Activated CD8-positive, alpha-beta memory T cell treated with anti-CD3 and anti-CD28 coated beads, Interleukin-2, amount 50 U/mL, for 48 hours (primary cell): ENCODE measurements at regions not wholly inside any gene's neighbourhood (a gene's known extent, or its start where the extent isn't known, plus 50 kb on each side); places are given as distances from the start of the nearest gene placed in this dataset.
"Not testable (repeated sequence)": the region's sequence is repeated elsewhere in the genome, so short reads cannot be mapped to it uniquely, and the experiment has no call there.

ENCODE experiments used
- DNase-seq: peaks from one replicate; pipeline ENCODE4 v3.0.0-alpha.2; 2020

GRCh38 chr5:168131519-168131918, 159.9 kb upstream of the WWC1 start:
- DNase-seq = no peak

DNA sequence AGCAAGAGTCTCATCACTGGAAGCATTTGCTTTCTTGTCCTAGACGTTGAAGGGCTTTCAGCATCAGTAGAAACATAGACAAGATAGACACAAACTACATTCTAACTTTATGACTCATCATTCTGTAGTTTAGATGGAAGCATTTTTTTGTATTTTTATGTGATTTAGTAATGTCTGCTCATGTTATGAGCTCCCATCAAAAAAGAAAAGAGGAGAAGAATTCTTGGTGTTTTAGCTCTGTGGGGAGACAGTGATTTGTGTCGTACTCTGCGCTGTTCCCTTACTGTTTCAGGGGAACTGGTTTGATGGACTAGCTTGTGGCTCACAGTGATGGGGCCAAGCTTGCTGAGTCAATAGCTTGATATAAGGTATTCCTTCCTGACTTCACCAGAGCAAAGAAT, 159.2 kb upstream of the WWC1 start:
- no peak for DNase-seq

DNA sequence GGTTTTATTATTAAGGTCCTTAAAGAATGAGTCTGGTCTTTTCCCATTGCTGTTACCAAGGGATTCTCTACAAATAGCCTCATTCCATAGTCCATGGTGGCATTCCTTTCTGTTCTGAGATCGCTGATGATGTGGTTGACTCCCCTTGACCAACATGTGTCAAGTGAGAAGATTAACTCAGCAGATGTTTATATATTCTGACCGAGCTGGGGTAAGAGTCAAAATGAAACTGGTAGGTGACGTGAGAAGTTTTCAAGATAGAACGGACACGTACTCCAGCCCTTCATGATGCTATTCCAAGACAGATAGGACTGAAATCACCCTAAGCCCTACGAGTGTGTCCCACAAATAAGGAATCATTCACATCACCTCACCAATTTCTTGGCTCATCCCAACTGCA, 155.5 kb upstream of the WWC1 start:
- DNase-seq = no peak

DNA sequence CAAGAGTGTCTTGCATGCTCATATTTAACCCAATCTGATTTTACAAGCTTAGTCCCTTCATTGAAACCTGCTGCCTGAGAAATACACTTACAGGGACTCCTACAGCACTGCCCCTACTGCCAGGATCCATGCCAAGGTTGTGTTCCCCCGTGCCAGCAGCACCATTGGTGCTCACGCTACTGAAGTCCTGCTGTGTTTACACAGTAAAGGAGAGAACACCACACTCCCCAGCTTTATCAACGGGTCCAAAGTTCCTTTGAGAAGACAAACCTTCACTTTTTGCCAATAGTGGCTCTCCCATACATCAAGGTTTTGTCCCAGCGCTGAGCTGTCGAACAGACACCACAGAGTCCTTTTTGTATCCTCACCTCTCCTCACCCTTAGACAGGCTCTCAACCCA, 155.1 kb upstream of the WWC1 start:
- DNase-seq = no peak

- no peak for DNase-seq
Observed at GRCh38 chr5:168137265-168137664, 154.2 kb upstream of the WWC1 start.

DNA sequence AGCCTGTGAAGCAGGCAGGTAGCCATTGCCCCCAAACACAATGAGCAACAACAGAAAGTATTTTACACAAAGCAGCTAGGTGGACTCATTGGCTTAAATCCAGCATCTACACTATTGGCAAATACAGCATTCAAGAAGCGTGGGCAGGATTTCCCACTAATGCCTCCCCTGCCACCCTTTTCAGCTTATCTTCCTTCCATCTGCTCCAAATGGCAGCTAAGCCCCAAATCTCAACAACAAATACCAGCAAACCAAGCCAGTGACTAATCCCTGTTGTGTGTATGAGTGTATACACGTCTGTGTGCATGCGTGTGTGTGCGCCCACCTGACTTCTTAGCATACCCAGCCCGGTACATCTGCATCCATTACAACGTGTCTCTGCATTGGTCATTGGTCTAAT, 151.2 kb upstream of the WWC1 start:
- no peak for DNase-seq

DNA sequence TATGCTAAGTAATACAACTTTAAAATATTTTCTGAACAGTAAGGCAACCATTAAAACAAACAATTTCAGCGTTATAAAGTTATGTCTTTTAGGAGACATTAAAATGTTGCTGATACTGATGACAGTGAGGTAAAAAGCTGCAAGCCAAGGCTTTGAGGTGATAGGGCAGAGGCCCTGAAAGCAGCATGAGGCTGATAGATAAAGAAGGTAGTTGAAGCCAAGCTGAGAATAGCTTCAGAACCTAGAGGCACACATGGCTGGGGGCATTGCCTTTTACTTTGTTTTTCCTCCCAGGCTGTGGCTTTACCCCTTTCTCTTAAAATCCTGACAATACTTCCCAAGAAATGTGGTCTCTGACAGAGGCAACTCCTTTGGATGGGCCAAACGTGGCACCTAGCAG, 149.0 kb upstream of the WWC1 start:
- no peak for DNase-seq

- DNase-seq = not testable (repeated sequence)
Observed at GRCh38 chr5:168143521-168143920, 147.9 kb upstream of the WWC1 start.

GRCh38 chr5:168147106-168147505, 144.3 kb upstream of the WWC1 start:
- DNase-seq = no peak

DNA sequence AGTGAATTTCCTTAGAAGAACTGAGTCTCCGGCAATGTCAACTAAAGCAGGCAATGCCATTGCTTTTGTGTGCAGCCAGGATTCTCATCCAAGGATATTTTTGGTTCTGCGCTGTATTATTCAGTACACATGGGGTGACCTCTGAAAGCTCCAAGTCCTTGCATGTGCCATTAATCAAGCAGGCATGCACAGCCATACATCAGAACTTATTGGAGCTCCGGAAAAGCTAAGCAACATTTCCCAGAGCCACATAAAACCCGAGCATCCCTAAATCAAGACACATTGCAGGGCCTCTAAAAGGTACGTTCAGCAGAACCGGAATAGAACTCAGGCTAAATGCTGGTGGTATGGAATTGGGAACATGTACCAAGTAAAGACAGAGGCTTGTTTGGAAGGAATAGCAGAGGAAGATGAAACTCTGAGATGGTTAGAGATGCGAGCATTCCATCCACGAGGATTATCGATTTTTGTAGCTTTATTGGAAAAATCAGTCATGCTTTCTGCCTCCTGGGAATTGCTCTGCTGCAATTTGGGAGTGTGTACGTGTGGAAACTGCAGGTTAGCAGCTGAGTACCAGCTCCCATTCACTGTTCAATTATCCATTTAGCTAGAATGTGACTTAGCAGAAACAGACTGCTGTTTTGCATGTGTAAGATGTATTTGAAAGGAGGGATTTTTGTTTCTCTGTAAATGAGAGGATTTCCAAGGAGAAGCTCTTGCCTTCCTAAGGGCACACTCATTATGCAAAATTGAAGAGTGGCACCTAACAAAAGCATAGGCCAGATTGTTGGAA, 143.7 kb upstream of the WWC1 start:
- no peak for DNase-seq

DNA sequence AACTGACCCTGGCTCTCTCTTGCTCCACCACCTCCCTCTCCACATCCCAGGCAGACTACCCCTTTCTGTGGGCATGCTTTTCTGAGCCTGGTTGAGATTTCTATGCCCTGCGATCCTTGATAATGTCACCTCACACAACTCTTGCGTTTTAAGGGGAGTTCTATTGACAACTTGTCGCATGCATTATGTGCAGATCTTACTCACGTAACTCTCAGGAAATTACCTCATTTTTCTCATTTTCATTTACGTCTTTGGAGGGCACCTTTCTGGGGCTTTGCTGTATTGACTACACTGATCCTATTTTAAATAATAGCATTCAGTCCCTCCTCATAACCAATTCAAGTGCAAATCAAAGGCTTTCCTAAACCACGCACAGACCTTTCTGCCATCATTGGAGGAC, 140.4 kb upstream of the WWC1 start:
- DNase-seq = no peak

GRCh38 chr5:168152660-168153059, 138.8 kb upstream of the WWC1 start:
- DNase-seq = no peak

- DNase-seq = no peak
Observed at GRCh38 chr5:168153263-168153875, 138.1 kb upstream of the WWC1 start.

- no peak for DNase-seq
Observed at GRCh38 chr5:168153876-168154270, 137.6 kb upstream of the WWC1 start.

GRCh38 chr5:168155585-168155984, 135.9 kb upstream of the WWC1 start:
- no peak for DNase-seq

- DNase-seq = no peak
Observed at GRCh38 chr5:168156170-168156569, 135.3 kb upstream of the WWC1 start.

DNA sequence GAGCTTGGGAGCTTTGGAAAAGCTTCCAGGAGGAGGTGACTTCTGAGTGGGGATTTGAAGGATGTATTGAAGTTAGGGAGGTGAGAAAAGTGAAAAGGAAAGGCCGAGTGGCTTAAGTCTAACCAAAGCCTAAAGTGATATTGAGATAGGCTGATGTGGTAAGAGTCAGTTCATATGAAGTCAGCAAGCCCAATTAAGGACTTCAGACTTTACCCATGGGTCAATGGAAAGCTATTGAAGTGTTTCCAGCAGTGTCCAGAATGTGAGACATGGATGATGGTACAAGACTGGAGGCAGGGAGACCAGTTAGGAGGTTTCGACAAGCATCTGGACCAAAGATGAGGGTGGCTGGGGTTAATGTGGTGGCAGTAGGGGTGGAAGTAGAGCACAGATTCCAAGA, 134.3 kb upstream of the WWC1 start:
- no peak for DNase-seq

- no peak for DNase-seq
Observed at GRCh38 chr5:168159425-168159824, 132.0 kb upstream of the WWC1 start.

- no peak for DNase-seq
Observed at GRCh38 chr5:168162464-168162863, 129.0 kb upstream of the WWC1 start.

- DNase-seq = no peak
Observed at GRCh38 chr5:168163966-168164365, 127.5 kb upstream of the WWC1 start.

GRCh38 chr5:168165221-168165914, 126.1 kb upstream of the WWC1 start:
- no peak for DNase-seq

DNA sequence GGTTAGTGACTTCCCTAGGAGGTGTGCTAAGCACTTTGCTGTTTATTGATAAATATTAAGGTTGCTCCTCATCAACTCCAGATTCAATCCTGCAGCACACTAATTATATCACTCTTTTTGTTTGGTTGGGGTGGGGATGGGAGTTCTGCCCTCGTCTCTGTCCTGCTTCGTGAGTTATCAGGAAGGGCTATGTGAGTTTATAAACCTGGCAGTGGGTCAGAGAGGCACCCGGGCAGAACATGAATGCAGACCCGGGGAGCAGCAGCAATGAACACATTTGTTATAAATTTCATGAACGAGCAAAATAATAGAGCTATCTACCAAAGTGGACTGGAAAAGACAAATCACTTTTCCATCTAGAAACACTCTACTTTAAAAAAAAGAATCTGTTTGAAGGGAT, 125.5 kb upstream of the WWC1 start:
- DNase-seq = no peak

DNA sequence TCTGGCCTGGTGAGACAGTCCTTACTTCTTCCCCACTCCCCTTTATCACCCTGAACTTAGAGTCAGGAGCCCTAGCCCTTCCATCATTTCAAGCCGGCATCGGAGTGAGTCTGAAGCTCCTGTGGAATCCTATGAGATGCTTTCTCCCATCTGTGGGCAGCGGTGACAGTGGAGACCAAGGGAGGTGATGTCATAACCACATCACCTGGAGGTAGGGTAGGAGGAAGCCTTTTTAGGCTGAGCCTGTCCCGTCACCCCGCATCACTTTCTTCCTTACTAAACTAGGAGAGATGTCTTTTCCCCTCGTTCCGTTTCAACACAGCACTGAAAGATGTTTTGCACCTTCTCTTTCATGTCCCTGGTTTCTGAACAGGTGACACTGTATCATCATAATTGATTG, 124.1 kb upstream of the WWC1 start:
- no peak for DNase-seq

- no peak for DNase-seq
Observed at GRCh38 chr5:168168978-168169698, 122.3 kb upstream of the WWC1 start.
